ENCODE measurements at regions not wholly inside any gene's neighbourhood (a gene's known extent, or its start where the extent isn't known, plus 50 kb on each side); places are given as distances from the start of the nearest gene placed in this dataset.

GRCh38 chr10:56805022-56805421 is 444.0 kb upstream of the ZWINT start:
- no peak overlapping the region for H3K27ac Mint-ChIP-seq
- no peaks in the 10 kb centered on the region for H3K36me3 ChIP-seq (ENCODE audit: insufficient read depth, low read length)
- no peak overlapping the region for H3K27ac ChIP-seq (ENCODE audit: low read depth in 1 of 2, low read length in 2 of 2)
- DNase-seq (no peak), ATAC-seq (ENCODE audit: poor library complexity) (no peak)
- H3K4me1 Mint-ChIP-seq (ENCODE audit: low read depth): no peaks in the 10 kb centered on the region
- peaks cover 7% of the 10 kb centered on the region in 2 experiments for H3K9me3 ChIP-seq (ENCODE audit: control insufficient read depth in 1 of 2, insufficient read depth in 1 of 2, low read length in 2 of 2)
- H3K4me3 Mint-ChIP-seq: no peak overlapping the region
- H3K9me3 Mint-ChIP-seq: peaks cover 13% of the 10 kb centered on the region
- no peak overlapping the region for H3K4me3 ChIP-seq (ENCODE audit: low read length)
- ChIA-PET POLR2A (no interaction called here), CTCF (no interaction called here)
- H3K27me3 ChIP-seq (ENCODE audit: control insufficient read depth in 1 of 2, insufficient read depth in 2 of 2, low read length in 2 of 2): no peaks in the 10 kb centered on the region
- no peaks in the 10 kb centered on the region for H3K27me3 Mint-ChIP-seq
- intact Hi-C loops (cut with DNase I, micrococcal nuclease): no loop called here
- no peak for TF ChIP-seq CTCF (IDR thresholded peaks at IDR 0.05)
- H3K36me3 Mint-ChIP-seq (ENCODE audit: low read depth): no peaks in the 10 kb centered on the region
- no peaks in the 10 kb centered on the region for H3K4me1 ChIP-seq (ENCODE audit: insufficient read depth, low read length)

GRCh38 chr10:56785292-56785691 is 424.2 kb upstream of the ZWINT start:
- Histone ChIP-seq H3K4me3 (ENCODE audit: low read length) (no peak overlapping the region), H3K27me3 (ENCODE audit: control insufficient read depth in 1 of 2, insufficient read depth in 2 of 2, low read length in 2 of 2) (no peaks in the 10 kb centered on the region), H3K4me1 (ENCODE audit: insufficient read depth, low read length) (no peaks in the 10 kb centered on the region), H3K9me3 (ENCODE audit: control insufficient read depth in 1 of 2, insufficient read depth in 1 of 2, low read length in 2 of 2) (no peaks in the 10 kb centered on the region), H3K27ac (ENCODE audit: low read depth in 1 of 2, low read length in 2 of 2) (no peak overlapping the region), H3K36me3 (ENCODE audit: insufficient read depth, low read length) (no peaks in the 10 kb centered on the region)
- DNase-seq: no peak
- no peak overlapping the region for H3K4me3 Mint-ChIP-seq
- intact Hi-C loops (cut with DNase I, micrococcal nuclease): no loop called here
- H3K4me1 Mint-ChIP-seq (ENCODE audit: low read depth): no peaks in the 10 kb centered on the region
- H3K27me3 Mint-ChIP-seq: no peaks in the 10 kb centered on the region
- H3K27ac Mint-ChIP-seq: no peak overlapping the region
- no peak for ATAC-seq (ENCODE audit: poor library complexity)
- no peak for TF ChIP-seq CTCF (IDR thresholded peaks at IDR 0.05)
- peaks cover 6% of the 10 kb centered on the region for H3K9me3 Mint-ChIP-seq
- no peaks in the 10 kb centered on the region for H3K36me3 Mint-ChIP-seq (ENCODE audit: low read depth)
- ChIA-PET CTCF (no interaction called here), POLR2A (no interaction called here)

- no peak overlapping the region for H3K27ac ChIP-seq (ENCODE audit: low read depth in 1 of 2, low read length in 2 of 2)
- Mint-ChIP-seq H3K4me3 (no peak overlapping the region), H3K9me3 (peaks cover 9% of the 10 kb centered on the region), H3K4me1 (ENCODE audit: low read depth) (no peaks in the 10 kb centered on the region), H3K36me3 (ENCODE audit: low read depth) (no peaks in the 10 kb centered on the region), H3K27ac (no peak overlapping the region), H3K27me3 (no peaks in the 10 kb centered on the region)
- H3K4me1 ChIP-seq (ENCODE audit: insufficient read depth, low read length): no peaks in the 10 kb centered on the region
- ChIA-PET POLR2A (no interaction called here), CTCF (no interaction called here)
- DNase-seq: no peak
- no peak for ATAC-seq (ENCODE audit: poor library complexity)
- H3K27me3 ChIP-seq (ENCODE audit: control insufficient read depth in 1 of 2, insufficient read depth in 2 of 2, low read length in 2 of 2): no peaks in the 10 kb centered on the region
- H3K36me3 ChIP-seq (ENCODE audit: insufficient read depth, low read length): no peaks in the 10 kb centered on the region
- no peak for TF ChIP-seq CTCF (IDR thresholded peaks at IDR 0.05)
- no peak overlapping the region for H3K4me3 ChIP-seq (ENCODE audit: low read length)
- peaks cover 0 to 3% of the 10 kb centered on the region in 2 experiments for H3K9me3 ChIP-seq (ENCODE audit: control insufficient read depth in 1 of 2, insufficient read depth in 1 of 2, low read length in 2 of 2)
- intact Hi-C loops (cut with DNase I, micrococcal nuclease): no loop called here
Measured at GRCh38 chr10:56782503-56782902, 421.4 kb upstream of the ZWINT start.

Data from CD4-positive, alpha-beta T cell (primary cell).